ENCODE measurements at regions not wholly inside any gene's neighbourhood (a gene's known extent, or its start where the extent isn't known, plus 50 kb on each side); places are given as distances from the start of the nearest gene placed in this dataset.

DNA sequence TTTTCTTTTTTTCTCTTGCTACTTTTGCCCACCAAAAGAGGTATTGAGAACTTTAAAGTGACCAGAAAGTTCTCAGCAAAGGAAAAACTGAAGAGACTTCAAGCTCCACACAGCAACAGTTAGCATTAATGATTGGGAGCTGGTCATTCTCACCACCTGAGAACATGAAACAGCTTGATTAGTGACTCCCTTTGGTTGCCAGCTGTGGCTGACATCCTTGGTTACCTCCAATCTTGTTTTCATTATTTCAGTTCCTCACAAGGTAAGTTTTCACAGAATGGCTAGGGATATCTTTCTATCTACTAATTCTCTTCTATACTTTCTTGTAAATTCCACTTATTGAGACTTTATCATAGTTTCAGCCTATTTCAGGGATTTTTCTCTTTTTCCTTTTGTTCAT is 427.9 kb downstream of the QKI start:
- no peak for DNase-seq

GRCh38 chr6:163841733-163842132 is 427.2 kb downstream of the QKI start:
- no peak for DNase-seq

DNA sequence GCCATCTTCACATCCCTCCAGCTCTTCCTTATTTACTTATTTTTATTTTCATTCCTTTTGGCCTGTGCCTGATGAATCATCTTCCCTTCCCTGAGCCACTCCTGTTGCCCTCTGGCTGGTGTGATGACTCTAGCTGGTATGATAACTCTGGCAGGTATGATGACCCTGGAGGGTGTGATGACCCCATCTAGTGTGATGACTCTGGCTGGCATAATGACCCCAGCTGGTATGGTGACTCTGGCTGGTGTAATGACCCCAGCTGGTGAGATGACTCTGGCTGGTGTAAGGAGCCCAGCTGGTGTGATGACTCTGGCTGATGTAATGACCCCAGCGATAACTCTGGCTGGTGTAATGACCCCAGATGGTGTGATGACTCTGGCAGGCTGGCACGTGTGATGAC is 426.8 kb downstream of the QKI start:
- DNase-seq, result no peak

DNA sequence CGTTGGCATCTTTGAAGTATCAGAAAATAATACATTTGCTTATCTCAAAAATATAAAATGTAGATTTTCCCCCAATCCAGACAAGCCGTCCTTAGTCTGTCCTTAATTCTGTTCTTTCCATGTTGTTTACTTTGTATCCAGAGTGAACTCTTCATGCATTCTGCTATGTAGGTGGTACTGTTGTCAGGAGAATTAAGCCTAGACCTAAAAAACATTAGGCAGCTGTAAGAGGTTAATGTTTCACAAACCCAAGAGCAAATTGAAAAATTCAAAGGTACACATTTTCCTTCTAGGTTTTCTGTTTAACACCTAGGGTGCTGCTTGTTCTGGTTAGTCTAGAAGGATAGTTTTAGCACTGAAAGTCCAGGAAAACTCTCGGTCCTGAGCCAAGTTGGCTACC is 426.4 kb downstream of the QKI start:
- no peak for DNase-seq

DNA sequence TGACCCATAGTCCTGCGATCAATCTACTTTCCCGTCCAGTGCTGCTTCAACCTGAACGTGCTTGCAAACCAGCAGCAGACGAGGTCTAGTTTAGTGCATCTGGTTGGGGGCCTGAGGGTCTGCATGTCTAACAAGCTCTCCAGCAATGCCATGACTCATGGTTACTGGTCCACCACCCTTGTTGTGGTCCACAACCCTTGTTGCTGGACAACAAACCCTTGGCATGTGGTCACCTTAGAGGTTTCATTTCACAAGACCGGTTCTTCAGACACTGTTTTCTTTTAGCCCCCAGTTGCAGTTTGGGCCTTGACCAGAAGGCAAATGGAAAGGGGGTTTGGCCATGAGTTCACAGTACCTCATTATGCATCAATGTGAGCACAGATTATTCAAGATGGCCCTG is 424.8 kb downstream of the QKI start:
- DNase-seq, result no peak

- DNase-seq, result no peak
Measured at GRCh38 chr6:163837691-163838431, 423.3 kb downstream of the QKI start.

- no peak for DNase-seq
Measured at GRCh38 chr6:163836876-163837690, 422.6 kb downstream of the QKI start.

DNA sequence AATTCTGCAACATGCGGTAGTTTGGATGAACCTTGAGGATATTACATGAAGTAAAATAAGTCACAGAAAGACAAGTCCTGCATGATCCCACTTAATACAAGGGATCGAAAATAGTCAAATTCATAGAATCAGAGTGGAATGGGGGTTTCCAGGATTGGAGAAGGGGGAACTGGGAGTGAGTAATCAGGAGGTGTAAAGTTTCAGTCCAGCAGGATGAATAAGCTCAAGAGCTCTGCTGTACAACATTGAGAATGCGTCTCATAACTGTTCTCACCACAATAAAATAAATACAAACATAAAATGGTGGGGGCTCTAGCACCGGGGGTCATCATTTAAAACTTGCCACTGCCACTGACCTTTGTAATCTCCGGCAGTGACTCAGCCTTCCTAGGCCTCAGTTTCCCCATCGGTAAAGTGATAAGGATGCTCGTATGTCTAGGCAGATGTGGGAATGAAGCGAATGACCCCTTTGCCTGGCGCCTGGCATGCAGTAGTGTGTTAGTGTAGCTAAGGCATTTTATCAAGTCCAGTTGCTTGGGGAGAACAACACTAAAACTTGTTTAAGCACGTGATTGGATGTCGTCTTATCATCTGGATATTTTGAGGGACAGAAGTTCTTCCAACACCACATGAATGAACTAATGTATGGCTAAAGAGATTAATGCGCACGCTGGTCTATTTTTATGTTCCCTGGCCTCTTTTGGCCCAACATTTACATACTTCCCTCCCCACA is 421.1 kb downstream of the QKI start:
- DNase-seq, result no peak

DNA sequence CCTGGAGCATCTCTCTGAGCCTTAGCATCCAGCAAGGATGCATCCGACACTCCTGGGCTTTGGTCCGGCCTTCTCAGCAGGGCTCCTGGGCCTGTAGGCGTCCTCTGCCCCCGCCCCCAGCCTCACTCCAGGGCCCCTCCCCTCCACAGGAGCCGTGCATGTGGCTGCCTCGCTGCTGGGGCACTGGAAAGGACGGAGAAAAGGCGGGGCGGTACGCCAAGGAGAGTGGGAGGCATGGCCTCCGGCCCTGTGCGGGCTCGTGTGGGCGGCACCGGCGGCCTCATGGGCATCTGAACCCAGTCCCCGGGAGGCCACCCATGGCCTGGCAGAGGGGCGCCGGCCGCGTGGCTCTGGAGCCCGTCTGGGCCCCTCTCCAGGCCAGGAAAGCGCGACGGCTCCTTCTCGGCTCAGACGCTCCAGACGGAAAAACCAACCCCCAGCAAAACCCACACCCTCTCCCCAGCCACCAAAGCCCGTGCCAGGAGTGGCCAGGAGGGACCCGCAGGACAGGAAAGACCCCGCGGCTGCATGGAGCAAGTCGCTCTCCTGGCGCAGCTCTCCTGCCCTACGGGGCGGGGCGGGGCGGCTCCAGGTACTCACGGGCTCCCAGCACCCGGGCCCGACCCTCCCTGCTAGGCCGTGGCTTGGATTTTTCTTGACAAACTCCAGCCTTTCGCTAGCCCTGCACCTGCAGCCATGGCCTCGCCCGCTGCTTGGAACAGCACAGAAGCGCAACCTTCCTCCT is 419.9 kb downstream of the QKI start:
- no peak for DNase-seq

GRCh38 chr6:163831736-163832135 is 417.2 kb downstream of the QKI start:
- DNase-seq, result no peak

GRCh38 chr6:163830641-163831040 is 416.1 kb downstream of the QKI start:
- DNase-seq, result no peak

- DNase-seq, result no peak
Measured at GRCh38 chr6:163828038-163828795, 413.7 kb downstream of the QKI start.

- no peak for DNase-seq
Measured at GRCh38 chr6:163827143-163827542, 412.6 kb downstream of the QKI start.

DNA sequence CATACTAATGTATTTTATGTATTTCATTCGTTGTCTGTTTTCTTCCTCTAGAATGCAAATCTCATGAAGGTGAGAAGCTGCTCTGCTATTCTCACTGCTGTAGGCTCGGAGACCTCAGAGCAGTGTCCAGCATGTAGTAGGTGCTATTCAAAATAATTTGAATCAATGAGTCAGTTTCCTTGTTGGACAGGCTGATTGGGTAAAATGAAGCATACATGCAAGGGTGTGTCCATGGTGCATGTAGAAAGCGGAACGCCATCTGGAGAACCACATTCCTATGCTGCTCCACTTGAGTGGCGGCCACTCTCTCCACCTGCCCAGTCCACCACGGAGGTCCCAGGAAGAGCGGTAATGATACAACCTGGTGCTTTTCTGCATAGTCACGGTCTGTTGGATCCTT is 412.1 kb downstream of the QKI start:
- DNase-seq, result no peak

DNA sequence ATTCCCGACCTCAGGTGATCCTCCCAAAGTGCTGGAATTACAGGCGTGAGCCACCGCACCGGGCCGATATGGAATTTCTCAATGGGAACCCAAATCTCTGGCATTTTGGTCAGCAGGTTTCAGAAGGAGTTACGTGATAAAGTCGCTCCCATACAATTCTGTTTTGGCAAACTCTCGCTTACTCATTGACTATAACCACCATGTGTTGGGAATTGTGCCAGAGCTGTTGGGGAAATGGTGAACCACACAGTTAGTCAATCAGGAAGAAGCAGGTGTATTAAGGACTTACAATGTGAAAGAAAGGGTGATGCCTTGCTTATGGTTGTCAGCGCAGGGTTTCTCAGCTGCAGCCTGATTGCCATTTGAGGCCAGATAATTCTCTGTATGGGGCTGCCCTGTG is 410.5 kb downstream of the QKI start:
- no peak for DNase-seq

DNA sequence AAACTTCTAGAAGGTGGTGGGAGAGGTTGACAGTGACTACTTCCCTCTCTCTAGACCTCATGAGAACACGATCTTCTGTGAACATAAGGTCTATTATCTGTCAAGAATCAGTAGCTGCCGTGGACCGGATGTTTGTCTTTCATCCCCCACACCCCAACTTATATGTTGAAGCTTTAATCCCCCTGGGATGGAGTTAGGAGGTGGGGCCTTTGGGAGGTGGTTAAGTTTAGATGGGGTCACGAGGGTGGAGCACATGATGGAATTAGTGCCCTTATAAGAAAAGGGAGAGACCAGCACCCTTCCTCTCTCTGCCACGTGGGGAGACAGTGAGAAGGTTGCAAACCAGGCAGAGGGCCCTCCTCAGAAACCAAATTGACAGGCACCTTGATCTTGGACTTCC is 409.1 kb downstream of the QKI start:
- DNase-seq, result no peak

DNA sequence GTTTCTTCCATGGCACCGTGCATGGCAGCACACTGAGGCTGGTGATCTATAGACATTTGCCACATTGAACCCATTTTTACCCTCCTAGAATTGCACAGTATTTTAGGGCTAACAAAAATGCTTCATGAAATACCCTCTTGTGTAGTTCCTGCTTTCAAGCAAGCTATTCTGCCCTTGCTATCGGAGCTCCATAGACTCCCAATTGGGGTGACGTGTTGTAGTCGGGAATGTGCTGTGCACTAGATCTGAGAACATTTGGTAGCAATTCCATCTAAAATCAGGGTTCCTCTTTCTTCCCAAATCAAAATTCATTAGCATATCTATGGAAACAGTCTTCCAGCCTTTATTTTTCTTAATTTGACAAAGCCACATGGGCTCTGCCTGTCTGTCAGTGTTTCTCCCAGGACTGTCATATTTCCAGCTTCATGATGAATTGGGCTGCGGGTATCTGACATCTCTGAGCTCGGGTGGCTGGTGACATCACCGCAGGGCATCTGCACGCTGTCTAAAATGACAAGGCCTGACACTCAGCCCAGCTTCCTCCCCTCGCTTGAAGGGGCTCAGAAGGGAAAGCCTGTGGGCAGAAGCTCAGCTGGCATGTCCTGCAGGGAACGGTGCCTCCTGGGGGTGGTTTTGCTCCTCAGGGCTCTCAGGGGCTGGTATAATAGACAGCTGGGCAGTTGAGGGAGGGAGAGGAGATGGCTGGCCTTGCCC is 406.4 kb downstream of the QKI start:
- no peak for DNase-seq

- DNase-seq, result no peak
Measured at GRCh38 chr6:163820171-163820570, 405.7 kb downstream of the QKI start.

DNA sequence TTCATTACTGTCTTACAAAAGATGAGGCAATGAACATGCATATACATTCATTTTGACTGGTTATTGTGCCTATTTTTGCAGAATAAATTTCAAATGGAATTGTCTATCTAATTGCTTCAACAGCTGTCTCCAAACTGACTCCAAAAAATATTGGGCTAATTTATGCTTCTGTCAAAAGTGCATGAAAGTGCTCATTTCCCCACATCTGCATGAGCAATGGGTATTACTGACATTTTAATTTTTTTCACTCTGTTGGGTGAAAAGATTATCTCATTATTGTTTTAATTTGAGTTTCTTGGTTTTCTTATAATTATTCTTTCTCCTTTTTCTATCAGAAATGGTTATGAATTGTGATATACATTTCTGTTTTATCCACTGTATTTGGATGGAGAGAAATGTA is 404.2 kb downstream of the QKI start:
- no peak for DNase-seq

- DNase-seq, result no peak
Measured at GRCh38 chr6:163816441-163816840, 401.9 kb downstream of the QKI start.

DNA sequence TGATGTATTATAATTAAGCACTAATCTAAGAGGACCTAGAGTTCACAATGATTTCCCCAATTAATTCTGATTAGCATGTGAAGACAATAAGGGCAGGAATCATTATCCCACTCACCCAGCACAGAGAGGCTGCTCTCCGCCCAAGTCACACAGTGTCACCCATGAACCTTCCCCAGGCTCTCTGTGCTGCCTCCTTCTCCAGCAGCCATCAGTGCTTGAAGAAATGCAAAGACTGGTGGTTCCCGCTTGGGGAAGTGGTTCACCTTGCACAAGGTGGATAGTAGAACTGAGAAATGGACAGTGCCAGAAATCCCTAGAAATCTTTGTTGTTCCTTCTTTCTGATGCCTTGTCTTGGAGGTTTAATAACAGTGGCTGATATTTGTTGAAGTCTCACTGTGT is 401.3 kb downstream of the QKI start:
- no peak for DNase-seq
